ENCODE measurements at regions not wholly inside any gene's neighbourhood (a gene's known extent, or its start where the extent isn't known, plus 50 kb on each side); places are given as distances from the start of the nearest gene placed in this dataset.
"Not testable (repeated sequence)": the region's sequence is repeated elsewhere in the genome, so short reads cannot be mapped to it uniquely, and the experiment has no call there.

- DNase-seq = no peak
Observed at GRCh38 chr9:6160579-6160978, 55.0 kb upstream of the IL33 start.

GRCh38 chr9:6153425-6153824 lies 62.2 kb upstream of the IL33 start:
- no peak for DNase-seq

- no peak for DNase-seq
Observed at GRCh38 chr9:6152788-6153187, 62.8 kb upstream of the IL33 start.

GRCh38 chr9:6150483-6150882 lies 65.1 kb upstream of the IL33 start:
- DNase-seq = no peak

GRCh38 chr9:6149315-6149714 lies 66.3 kb upstream of the IL33 start:
- no peak for DNase-seq

GRCh38 chr9:6147846-6148245 lies 67.8 kb upstream of the IL33 start:
- DNase-seq = no peak

GRCh38 chr9:6144947-6145346 lies 70.7 kb upstream of the IL33 start:
- peak; percentile 83 for DNase-seq

- no peak for DNase-seq
Observed at GRCh38 chr9:6142799-6143454, 72.7 kb upstream of the IL33 start.

GRCh38 chr9:6135780-6136179 lies 79.8 kb upstream of the IL33 start:
- DNase-seq = not testable (repeated sequence)

GRCh38 chr9:6134661-6135180 lies 80.9 kb upstream of the IL33 start:
- no peak for DNase-seq

GRCh38 chr9:6133346-6134063 lies 82.1 kb upstream of the IL33 start:
- no peak for DNase-seq

GRCh38 chr9:6132650-6133049 lies 83.0 kb upstream of the IL33 start:
- DNase-seq = peak; percentile 97

- DNase-seq = no peak
Observed at GRCh38 chr9:6128030-6128429, 87.6 kb upstream of the IL33 start.

GRCh38 chr9:6126377-6126776 lies 89.2 kb upstream of the IL33 start:
- DNase-seq = no peak

- DNase-seq = no peak
Observed at GRCh38 chr9:6123416-6123815, 92.2 kb upstream of the IL33 start.

- DNase-seq = no peak
Observed at GRCh38 chr9:6121707-6122106, 93.9 kb upstream of the IL33 start.

GRCh38 chr9:6114424-6114823 lies 99.0 kb upstream of the RANBP6 start:
- DNase-seq = no peak

GRCh38 chr9:6113819-6114218 lies 98.4 kb upstream of the RANBP6 start:
- DNase-seq = no peak

GRCh38 chr9:6113312-6113711 lies 97.9 kb upstream of the RANBP6 start:
- DNase-seq = no peak

GRCh38 chr9:6109986-6110385 lies 94.6 kb upstream of the RANBP6 start:
- no peak for DNase-seq

GRCh38 chr9:6109571-6109970 lies 94.1 kb upstream of the RANBP6 start:
- no peak for DNase-seq

GRCh38 chr9:6106711-6107339 lies 91.4 kb upstream of the RANBP6 start:
- peak; percentile 100 for DNase-seq

- no peak for DNase-seq
Observed at GRCh38 chr9:6105738-6106137, 90.3 kb upstream of the RANBP6 start.

- DNase-seq = not testable (repeated sequence)
Observed at GRCh38 chr9:6104406-6104805, 89.0 kb upstream of the RANBP6 start.
